GM19463 (cell line): ENCODE measurements at regions not wholly inside any gene's neighbourhood (a gene's known extent, or its start where the extent isn't known, plus 50 kb on each side); places are given as distances from the start of the nearest gene placed in this dataset.
"Not testable (repeated sequence)": the region's sequence is repeated elsewhere in the genome, so short reads cannot be mapped to it uniquely, and the experiment has no call there.

Experiments
- ATAC-seq: cut with Tn5 transposase; IDR thresholded peaks from one replicate; pipeline ENCODE4 v1.9.1; 2021; ENCODE audit warnings: mild to moderate bottlenecking, moderate library complexity; ENCODE audit not compliant: unreplicated experiment

- no peak for ATAC-seq
Measured at GRCh38 chr6:122214605-122215318, 184.7 kb upstream of the HSF2 start.

DNA sequence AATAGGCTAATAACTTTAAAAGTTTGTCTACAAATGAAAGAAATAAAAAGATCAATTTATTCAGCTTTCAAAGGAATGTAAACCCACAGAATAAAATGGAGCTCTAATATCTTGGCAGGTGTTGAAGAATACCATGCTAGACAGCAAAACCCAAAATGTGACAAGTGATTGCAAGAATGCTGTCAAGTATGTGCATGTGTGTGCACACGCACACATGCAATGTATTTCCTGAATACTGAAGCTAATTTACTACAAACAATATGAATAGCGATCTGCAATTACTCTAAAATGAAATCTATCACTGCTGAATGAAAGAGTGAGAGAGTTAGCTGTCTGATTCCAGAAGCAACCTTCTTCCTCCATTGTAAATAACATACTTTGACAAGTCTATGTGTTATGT is 179.2 kb upstream of the HSF2 start:
- no peak for ATAC-seq

- ATAC-seq, result no peak
Measured at GRCh38 chr6:122222761-122223160, 176.7 kb upstream of the HSF2 start.

- ATAC-seq, result no peak
Measured at GRCh38 chr6:122223251-122223650, 176.2 kb upstream of the HSF2 start.

DNA sequence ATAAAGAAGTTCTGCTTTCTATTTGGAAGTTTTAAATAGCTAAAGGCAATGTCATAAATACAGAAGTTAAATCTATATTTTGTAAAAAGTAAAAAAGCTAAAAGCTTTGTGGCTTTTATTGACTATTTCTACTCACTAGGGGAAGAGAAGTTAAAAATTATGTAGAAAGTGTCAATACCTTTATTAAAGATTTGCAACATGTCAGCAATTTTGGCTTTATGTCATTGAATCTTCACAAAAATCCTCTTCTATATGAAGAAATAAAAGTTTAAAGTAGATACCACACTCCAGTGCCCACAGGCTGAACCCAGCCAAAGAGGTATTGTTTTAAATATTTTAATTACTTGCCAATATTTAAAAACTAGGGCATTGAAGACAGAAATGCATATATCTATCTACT is 160.6 kb upstream of the HSF2 start:
- no peak for ATAC-seq

GRCh38 chr6:122246906-122247658 is 152.4 kb upstream of the HSF2 start:
- ATAC-seq, result no peak

DNA sequence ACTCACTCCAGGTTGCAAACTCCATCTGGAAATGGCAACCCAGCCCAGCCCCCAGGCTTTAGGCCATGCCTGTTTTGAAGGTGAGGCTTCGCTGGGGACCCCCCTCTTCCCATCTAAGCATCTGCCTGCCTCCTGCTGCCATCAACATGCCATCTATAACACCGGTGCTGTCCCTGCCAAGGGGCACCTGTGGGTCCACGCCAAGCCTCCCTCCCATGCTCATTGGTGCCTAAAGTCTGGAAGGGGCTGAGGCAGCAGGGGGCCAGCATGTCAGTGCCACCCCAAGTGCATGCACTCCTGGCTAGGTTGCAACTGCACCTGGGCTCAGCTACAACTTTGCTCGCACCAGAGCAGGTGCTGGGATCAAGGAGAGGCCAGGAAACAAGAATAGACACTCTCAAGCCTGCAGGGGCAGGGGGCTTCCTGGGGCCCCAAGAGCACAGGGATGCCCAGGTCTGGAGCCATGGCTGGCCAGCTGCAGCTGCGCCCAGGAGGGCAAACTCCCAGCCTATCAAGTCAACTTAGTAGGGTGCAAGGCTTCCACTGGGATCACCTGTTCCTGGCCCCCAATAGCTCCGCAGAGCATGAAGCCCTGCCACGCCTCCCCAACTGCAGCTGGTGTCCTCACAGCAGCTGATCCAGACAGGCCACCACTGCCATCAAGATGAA is 151.3 kb upstream of the HSF2 start:
- no peak for ATAC-seq

DNA sequence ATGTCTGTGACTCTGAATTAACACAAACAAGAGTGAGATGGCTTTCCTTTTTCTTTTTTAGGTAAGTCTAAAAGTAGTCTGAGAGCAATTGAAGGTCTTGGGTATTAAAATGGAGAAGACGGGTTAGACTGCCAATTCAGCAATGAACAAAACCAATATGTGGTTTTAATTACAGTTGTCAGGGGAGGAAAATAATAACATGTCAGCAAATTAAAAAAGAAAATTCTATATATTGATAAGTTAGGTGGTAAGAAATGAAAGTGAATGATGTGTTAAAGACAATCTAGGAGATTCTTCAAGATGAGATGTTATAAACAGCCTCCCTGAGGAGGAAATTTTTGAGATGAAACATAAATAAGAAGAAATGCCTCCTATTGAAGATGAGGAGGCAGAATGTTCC is 150.6 kb upstream of the HSF2 start:
- no peak for ATAC-seq

DNA sequence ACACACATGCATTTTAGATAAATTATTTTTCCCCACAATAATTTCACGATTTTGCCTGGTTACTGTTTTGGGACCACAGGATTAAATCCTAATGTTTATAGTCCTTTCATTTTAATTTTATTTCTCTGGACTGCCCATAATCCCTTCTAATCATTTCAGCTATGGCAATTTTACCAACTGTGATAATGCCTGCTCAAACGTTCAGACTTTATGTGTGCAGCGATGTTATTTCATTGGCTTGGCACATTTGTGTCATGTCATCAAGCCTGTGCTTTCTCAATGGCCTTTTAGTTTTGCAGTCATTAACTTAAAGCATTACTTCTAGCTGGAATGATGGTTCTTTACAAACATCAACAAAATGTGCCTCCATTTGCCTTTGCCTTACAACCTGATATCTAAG is 140.6 kb upstream of the HSF2 start:
- ATAC-seq, result no peak

GRCh38 chr6:122264557-122264956 is 134.9 kb upstream of the HSF2 start:
- ATAC-seq, result no peak

GRCh38 chr6:122265755-122266154 is 133.7 kb upstream of the HSF2 start:
- ATAC-seq, result no peak

DNA sequence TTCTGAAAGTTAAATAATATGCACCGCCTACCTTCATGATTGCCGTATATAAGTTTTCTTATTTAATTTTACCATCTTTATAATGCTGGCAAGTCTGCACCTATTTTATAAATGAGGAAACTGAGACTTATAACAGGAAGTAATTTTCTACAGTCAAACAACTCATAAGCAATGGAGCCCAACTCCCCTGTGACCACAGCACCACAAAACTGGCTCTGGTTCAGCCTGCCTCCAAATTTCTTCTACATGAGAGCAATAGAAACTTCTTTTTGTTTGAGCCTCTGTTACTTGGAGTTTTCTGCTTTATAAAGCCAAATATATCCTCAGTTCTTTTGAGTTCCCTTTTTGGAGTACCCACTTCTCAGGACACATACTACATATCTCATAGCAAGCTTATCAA is 131.1 kb upstream of the HSF2 start:
- no peak for ATAC-seq

DNA sequence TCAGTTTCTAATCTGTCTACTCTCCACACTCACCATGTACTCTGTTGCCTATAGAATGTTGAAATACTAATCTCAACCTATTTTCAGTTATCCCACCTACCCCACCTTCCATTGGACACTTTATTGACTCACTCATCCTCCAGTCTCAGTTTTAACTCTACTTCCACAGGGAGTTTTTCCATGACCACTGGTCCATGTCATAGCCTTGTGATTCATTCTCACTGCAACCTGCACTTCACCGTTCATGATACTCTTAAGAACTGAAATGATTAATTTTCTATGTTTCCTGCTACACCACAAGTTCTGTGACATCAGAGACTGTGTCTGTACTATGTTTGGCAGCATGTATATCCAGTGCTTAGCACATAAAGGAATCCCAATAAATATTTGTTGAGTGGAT is 122.8 kb upstream of the HSF2 start:
- ATAC-seq, result no peak

GRCh38 chr6:122280105-122281021 is 119.1 kb upstream of the HSF2 start:
- ATAC-seq, result not testable (repeated sequence)

DNA sequence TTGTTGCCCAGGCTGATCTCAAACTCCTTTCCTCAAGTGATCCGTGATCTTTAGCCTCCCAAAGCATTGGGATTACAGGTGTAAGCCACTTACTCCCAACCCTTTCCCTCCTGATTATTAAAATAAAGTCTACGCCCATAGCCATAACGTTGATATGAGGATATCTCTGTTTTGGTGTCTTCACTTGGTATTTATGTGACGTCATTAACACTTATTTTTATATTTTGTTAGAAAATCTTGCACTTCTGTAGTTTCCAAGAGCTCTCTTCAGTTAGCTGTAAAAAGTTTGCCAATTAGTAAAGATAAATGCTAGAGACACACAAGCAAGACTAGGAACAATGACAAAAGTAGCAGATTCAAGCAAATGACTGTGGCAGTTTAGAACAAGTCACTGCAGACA is 115.6 kb upstream of the HSF2 start:
- no peak for ATAC-seq

GRCh38 chr6:122284848-122285247 is 114.6 kb upstream of the HSF2 start:
- no peak for ATAC-seq

- ATAC-seq, result no peak
Measured at GRCh38 chr6:122285292-122285913, 114.0 kb upstream of the HSF2 start.

GRCh38 chr6:122286512-122286911 is 112.9 kb upstream of the HSF2 start:
- no peak for ATAC-seq

- no peak for ATAC-seq
Measured at GRCh38 chr6:122289762-122290539, 109.5 kb upstream of the HSF2 start.

DNA sequence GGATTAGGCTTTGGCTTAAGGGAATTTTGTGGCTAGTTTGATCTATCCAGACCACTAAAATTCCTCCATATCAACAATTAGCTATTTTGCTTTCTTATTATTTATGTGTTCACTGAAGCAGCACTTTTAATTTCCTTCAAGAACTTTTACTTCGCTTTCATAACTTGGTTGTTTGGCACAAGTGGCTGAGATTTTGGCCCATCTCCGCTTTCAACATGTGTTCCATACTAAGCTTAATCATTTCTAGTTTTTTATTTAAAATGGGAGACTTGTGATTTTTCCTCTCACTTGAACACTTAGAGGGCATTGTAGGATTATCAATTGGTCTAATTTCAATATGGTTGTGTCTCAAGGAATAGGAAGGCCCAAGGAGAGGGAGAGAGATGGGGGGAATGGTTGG is 102.4 kb upstream of the HSF2 start:
- ATAC-seq, result no peak
